ENCODE measurements at regions not wholly inside any gene's neighbourhood (a gene's known extent, or its start where the extent isn't known, plus 50 kb on each side); places are given as distances from the start of the nearest gene placed in this dataset.

GRCh38 chr3:5694266-5694665 lies 506.8 kb downstream of the EDEM1 start:
- H2AFZ ChIP-seq = no peak overlapping the region
- no peaks in the 10 kb centered on the region for H3K9me2 ChIP-seq (ENCODE audit: insufficient read depth)
- H4K20me1 ChIP-seq (ENCODE audit: insufficient read depth) = no peaks in the 10 kb centered on the region
- H3K27me3 ChIP-seq (ENCODE audit: insufficient read depth, low read depth) = no peaks in the 10 kb centered on the region
- ChIA-PET POLR2A (ENCODE audit: unreplicated experiment) (no interaction called here), CTCF (no interaction called here)
- intact Hi-C loops (cut with micrococcal nuclease; ENCODE audit: unreplicated experiment) = no loop called here
- H3K4me2 ChIP-seq = no peak overlapping the region
- TF ChIP-seq EZH2 (IDR thresholded peaks at IDR 0.05; ENCODE audit: low read depth) (no peak), CTCF (conservative IDR thresholded peaks at IDR 0.05) (no peak)
- no TSS peak for BruUV-seq (replicated peaks)
- peaks cover 37% of the 10 kb centered on the region for H3K79me2 ChIP-seq (ENCODE audit: low read depth)
- 0 out of 2 replicates have a peak, but pooled peaks cover 8% of the 10 kb centered on the region for H3F3A ChIP-seq (ENCODE audit: insufficient read depth, low read depth)
- peaks cover 17% of the 10 kb centered on the region; the same call in 1 of the 2 replicates for H3K9me3 ChIP-seq (ENCODE audit: insufficient read depth, low read depth)
- no peak for DNase-seq
- peaks cover 26% of the 10 kb centered on the region for H3K4me1 ChIP-seq (replicated peaks; ENCODE audit: insufficient read depth)
- H3K27ac ChIP-seq = no peak overlapping the region
- H3K4me3 ChIP-seq = no peak overlapping the region
- peaks cover 55% of the 10 kb centered on the region for H3K36me3 ChIP-seq (ENCODE audit: low read depth)

DNA sequence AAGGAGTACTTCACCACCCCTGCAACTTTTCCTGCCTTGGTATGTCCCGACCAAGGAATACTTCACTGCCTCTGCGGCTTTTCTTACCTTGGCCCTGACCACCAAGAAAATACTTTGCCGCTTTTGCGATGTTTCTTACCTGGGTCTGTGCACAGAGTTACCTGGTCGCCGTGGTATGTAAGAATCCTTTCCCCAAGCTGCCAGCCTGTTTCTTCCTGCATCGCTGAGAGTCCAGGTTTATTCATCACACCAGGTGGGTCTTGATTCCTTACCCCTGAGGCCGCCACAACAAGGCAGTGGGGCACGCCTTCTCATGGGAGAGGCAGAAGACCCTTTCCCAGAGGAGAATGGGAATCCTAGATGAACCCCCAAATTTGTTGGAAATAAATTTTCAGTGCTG lies 511.3 kb downstream of the EDEM1 start:
- H3K79me2 ChIP-seq (ENCODE audit: low read depth) = peaks cover 37% of the 10 kb centered on the region
- H3K36me3 ChIP-seq (ENCODE audit: low read depth) = peaks cover 19% of the 10 kb centered on the region
- peak overlapping the region; percentile 91 for H3K27ac ChIP-seq
- BruUV-seq (replicated peaks) = TSS peak; percentile 73
- H3F3A ChIP-seq (ENCODE audit: insufficient read depth, low read depth) = 0 out of 2 replicates have a peak, but pooled peaks cover 13% of the 10 kb centered on the region
- intact Hi-C loops (cut with micrococcal nuclease; ENCODE audit: unreplicated experiment) = loop anchor here (1.0 kb wide), 1 partner anchor 310 kb away; no protein-coding TSS in a partner anchor
- no peaks in the 10 kb centered on the region for H4K20me1 ChIP-seq (ENCODE audit: insufficient read depth)
- TF ChIP-seq CTCF (conservative IDR thresholded peaks at IDR 0.05) (no peak), EZH2 (IDR thresholded peaks at IDR 0.05; ENCODE audit: low read depth) (no peak)
- peak; percentile 27 to 38 for DNase-seq
- ChIA-PET POLR2A (ENCODE audit: unreplicated experiment) (interaction anchor here (0.6 kb wide), 1 partner anchor 672 kb away, joined by 9 read pairs; no protein-coding TSS in a partner anchor), CTCF (no interaction called here)
- H2AFZ ChIP-seq = peak overlapping the region; percentile 67
- H3K9me2 ChIP-seq (ENCODE audit: insufficient read depth) = no peaks in the 10 kb centered on the region
- no peaks in the 10 kb centered on the region for H3K27me3 ChIP-seq (ENCODE audit: insufficient read depth, low read depth)
- H3K9me3 ChIP-seq (ENCODE audit: insufficient read depth, low read depth) = no peaks in the 10 kb centered on the region; the same call in 1 of the 2 replicates
- H3K4me3 ChIP-seq = peak overlapping the region; percentile 57
- H3K4me2 ChIP-seq = peak overlapping the region; percentile 68
- peaks cover 46% of the 10 kb centered on the region for H3K4me1 ChIP-seq (replicated peaks; ENCODE audit: insufficient read depth)

DNA sequence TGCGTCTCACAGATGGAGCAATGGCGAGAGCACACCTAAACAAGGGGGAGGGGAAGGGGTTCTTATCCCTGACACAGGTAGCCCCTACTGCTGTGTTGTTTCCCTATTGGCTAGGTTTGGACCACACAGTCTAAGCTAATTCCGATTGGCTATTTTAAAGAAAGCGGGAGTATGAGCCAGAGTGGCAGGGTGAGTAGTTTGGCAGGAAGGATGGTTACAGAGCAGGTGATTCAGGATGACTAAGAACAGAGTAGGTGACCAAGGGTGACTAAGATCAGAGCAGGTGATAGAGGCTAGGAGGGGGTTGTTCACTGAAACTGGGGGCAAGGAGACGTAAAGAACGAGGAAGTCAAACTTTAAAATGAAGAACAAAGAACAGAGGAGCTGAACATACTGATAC lies 511.8 kb downstream of the EDEM1 start:
- Histone ChIP-seq H3K27me3 (ENCODE audit: insufficient read depth, low read depth) (no peaks in the 10 kb centered on the region), H3K9me2 (ENCODE audit: insufficient read depth) (no peaks in the 10 kb centered on the region), H3K4me3 (peak overlapping the region; percentile 57), H3K9me3 (ENCODE audit: insufficient read depth, low read depth) (no peaks in the 10 kb centered on the region; the same call in 1 of the 2 replicates), H4K20me1 (ENCODE audit: insufficient read depth) (no peaks in the 10 kb centered on the region), H2AFZ (peak overlapping the region; percentile 67), H3F3A (ENCODE audit: insufficient read depth, low read depth) (0 out of 2 replicates have a peak, but pooled peaks cover 13% of the 10 kb centered on the region), H3K4me1 (replicated peaks; ENCODE audit: insufficient read depth) (peaks cover 46% of the 10 kb centered on the region), H3K4me2 (peak overlapping the region; percentile 68), H3K36me3 (ENCODE audit: low read depth) (peaks cover 15% of the 10 kb centered on the region), H3K79me2 (ENCODE audit: low read depth) (peaks cover 37% of the 10 kb centered on the region), H3K27ac (peak overlapping the region; percentile 91)
- TF ChIP-seq EZH2 (IDR thresholded peaks at IDR 0.05; ENCODE audit: low read depth) (no peak), CTCF (conservative IDR thresholded peaks at IDR 0.05) (no peak)
- intact Hi-C loops (cut with micrococcal nuclease; ENCODE audit: unreplicated experiment) = loop anchor here (1.0 kb wide), 1 partner anchor 310 kb away; no protein-coding TSS in a partner anchor
- peak; percentile 56 to 85 for DNase-seq
- CTCF ChIA-PET = no interaction called here
- POLR2A ChIA-PET (ENCODE audit: unreplicated experiment) = interaction anchor here (0.6 to 0.7 kb wide), 3 partner anchors 504 to 856 kb away, joined by 3 to 9 read pairs (median 4); no protein-coding TSS in a partner anchor
- no TSS peak for BruUV-seq (replicated peaks)
